Activated CD4-positive, CD25-positive, alpha-beta regulatory T cell treated with anti-CD3 and anti-CD28 coated beads, Interleukin-2, amount 50 U/mL, for 24 hours (primary cell): ENCODE measurements at regions not wholly inside any gene's neighbourhood (a gene's known extent, or its start where the extent isn't known, plus 50 kb on each side); places are given as distances from the start of the nearest gene placed in this dataset.

Experiments
- ATAC-seq, 2 donors: fragments of 150-1000 bp; cut with Tn5 transposase; one replicate each; pipeline ENCODE4 v1.10.0; 2021; ENCODE audit warnings: mild to moderate bottlenecking in 1 of 2, moderate library complexity in 1 of 2

GRCh38 chr15:98393471-98393870 lies 254.9 kb upstream of the IGF1R start:
- no peak for ATAC-seq

GRCh38 chr15:98394546-98394945 lies 253.8 kb upstream of the IGF1R start:
- no peak for ATAC-seq

GRCh38 chr15:98395974-98396610 lies 252.2 kb upstream of the IGF1R start:
- ATAC-seq: no peak

- no peak for ATAC-seq
Observed at GRCh38 chr15:98397419-98397818, 250.9 kb upstream of the IGF1R start.

GRCh38 chr15:98398056-98398455 lies 250.3 kb upstream of the IGF1R start:
- ATAC-seq: no peak

- ATAC-seq: no peak
Observed at GRCh38 chr15:98398886-98399285, 249.5 kb upstream of the IGF1R start.

GRCh38 chr15:98400120-98400519 lies 248.2 kb upstream of the IGF1R start:
- ATAC-seq: no peak

- no peak for ATAC-seq
Observed at GRCh38 chr15:98401029-98401428, 247.3 kb upstream of the IGF1R start.

- no peak for ATAC-seq
Observed at GRCh38 chr15:98402486-98402885, 245.9 kb upstream of the IGF1R start.

- no peak for ATAC-seq
Observed at GRCh38 chr15:98403169-98403568, 245.2 kb upstream of the IGF1R start.

- ATAC-seq: no peak
Observed at GRCh38 chr15:98403569-98403968, 244.8 kb upstream of the IGF1R start.

- ATAC-seq: no peak
Observed at GRCh38 chr15:98405013-98405412, 243.3 kb upstream of the IGF1R start.

- no peak for ATAC-seq
Observed at GRCh38 chr15:98408231-98408630, 240.1 kb upstream of the IGF1R start.

- ATAC-seq: no peak
Observed at GRCh38 chr15:98410328-98410727, 238.0 kb upstream of the IGF1R start.

- no peak for ATAC-seq
Observed at GRCh38 chr15:98412852-98413251, 235.5 kb upstream of the IGF1R start.

- no peak for ATAC-seq
Observed at GRCh38 chr15:98413933-98414546, 234.3 kb upstream of the IGF1R start.

- no peak for ATAC-seq
Observed at GRCh38 chr15:98416222-98416855, 232.0 kb upstream of the IGF1R start.

- ATAC-seq: no peak
Observed at GRCh38 chr15:98417346-98417745, 231.0 kb upstream of the IGF1R start.

- no peak for ATAC-seq
Observed at GRCh38 chr15:98418122-98418521, 230.2 kb upstream of the IGF1R start.

GRCh38 chr15:98419173-98419780 lies 229.1 kb upstream of the IGF1R start:
- ATAC-seq: no peak

- no peak for ATAC-seq
Observed at GRCh38 chr15:98420837-98421236, 227.5 kb upstream of the IGF1R start.

- peak in 1 of 2 donors; percentile 63 for ATAC-seq
Observed at GRCh38 chr15:98421419-98422129, 226.8 kb upstream of the IGF1R start.

GRCh38 chr15:98422130-98422478 lies 226.2 kb upstream of the IGF1R start:
- ATAC-seq: no peak
